HEK293 (cell line): ENCODE measurements at regions not wholly inside any gene's neighbourhood (a gene's known extent, or its start where the extent isn't known, plus 50 kb on each side); places are given as distances from the start of the nearest gene placed in this dataset.

Experiments
- CTCF ChIA-PET: fragments of 350-600 bp; formaldehyde crosslinking; extraction: SDS; loops from one replicate; lab custom pipeline; 2021; ENCODE audit warnings: antibody characterized with exemption; lab: Yijun Ruan, JAX
- POLR2A ChIA-PET: fragments of 300-600 bp; formaldehyde crosslinking; extraction: SDS; loops from one replicate; lab custom pipeline; 2020; ENCODE audit warnings: antibody characterized with exemption, inconsistent platforms; lab: Yijun Ruan, JAX
- H3K27ac ChIP-seq: fragments of 200-500 bp; sonication (Bioruptor generic); 2 replicates; pipeline ENCODE4 v1.5.1; 2014; ENCODE audit warnings: low read depth, low read length, control low read depth, inconsistent platforms; ENCODE audit errors: extremely low read depth
- H3K36me3 ChIP-seq, 2 experiments: fragments of 200-500 bp in 1 of 2; sonication (Bioruptor generic) in 1 of 2; 1 replicate in 1 of 2; 2 replicates in 1 of 2; pipeline ENCODE4 v1.5.1; 2014 to 2017; ENCODE audit warnings: inconsistent platforms in 2 of 2, low read length in 2 of 2; ENCODE audit not compliant: control insufficient read depth in 2 of 2, insufficient read depth in 1 of 2
- H3K4me1 ChIP-seq: fragments of 200-500 bp; sonication (Bioruptor generic); 2 replicates; pipeline ENCODE4 v1.5.1; 2014; ENCODE audit warnings: mild to moderate bottlenecking, low read length, inconsistent platforms; ENCODE audit not compliant: control insufficient read depth, insufficient read depth
- H3K4me3 ChIP-seq: 2 replicates; pipeline ENCODE4 v1.5.1; 2011; ENCODE audit warnings: low read depth, mild to moderate bottlenecking, control low read depth, low read length, moderate library complexity
- H3K9me3 ChIP-seq: fragments of 200-500 bp; sonication (Bioruptor generic); 2 replicates; pipeline ENCODE4 v1.5.1; 2014; ENCODE audit warnings: low read depth, low read length, inconsistent platforms; ENCODE audit not compliant: control insufficient read depth, insufficient read depth
- EGR2 ChIP-seq: fragments of 450-650 bp; formaldehyde crosslinking; IDR thresholded peaks from 2 replicates; pipeline ENCODE4 v1.5.1; 2016; ENCODE audit warnings: low read depth, missing biosample characterization, missing genetic modification characterization
- GLI4 ChIP-seq: fragments of 450-650 bp; formaldehyde crosslinking; IDR thresholded peaks from 2 replicates; pipeline ENCODE4 v1.5.1; 2016; ENCODE audit warnings: missing biosample characterization, missing genetic modification characterization
- GLIS1 ChIP-seq: fragments of 450-650 bp; formaldehyde crosslinking; IDR thresholded peaks from 2 replicates; pipeline ENCODE4 v1.5.1; 2016; ENCODE audit warnings: missing biosample characterization, missing genetic modification characterization
- HOXA7 ChIP-seq: sonication (generic); formaldehyde crosslinking; IDR thresholded peaks from 2 replicates; pipeline ENCODE4 v1.8.1; 2022; ENCODE audit warnings: missing genetic modification reagents, borderline replicate concordance
- HOXC10 ChIP-seq: sonication (generic); formaldehyde crosslinking; IDR thresholded peaks from 2 replicates; pipeline ENCODE4 v1.8.1; 2023; ENCODE audit warnings: mild to moderate bottlenecking, missing genetic modification reagents
- PATZ1 ChIP-seq: fragments of 450-650 bp; formaldehyde crosslinking; IDR thresholded peaks from 2 replicates; pipeline ENCODE4 v1.5.1; 2016; ENCODE audit warnings: missing biosample characterization, missing genetic modification characterization
- PRDM1 ChIP-seq: fragments of 450-650 bp; formaldehyde crosslinking; IDR thresholded peaks from 2 replicates; pipeline ENCODE4; 2016; ENCODE audit warnings: missing biosample characterization, missing genetic modification characterization
- PRDM4 ChIP-seq: fragments of 450-650 bp; formaldehyde crosslinking; IDR thresholded peaks from 2 replicates; pipeline ENCODE4 v1.5.1; 2017; ENCODE audit warnings: missing biosample characterization, missing genetic modification characterization
- SP7 ChIP-seq: fragments of 450-650 bp; formaldehyde crosslinking; IDR thresholded peaks from 2 replicates; pipeline ENCODE4 v1.5.1; 2016; ENCODE audit warnings: missing biosample characterization, missing genetic modification characterization
- TSHZ1 ChIP-seq: fragments of 450-650 bp; formaldehyde crosslinking; IDR thresholded peaks from 2 replicates; pipeline ENCODE4 v1.5.1; 2016; ENCODE audit warnings: missing biosample characterization, missing genetic modification characterization, borderline replicate concordance
- YY1 ChIP-seq: fragments of 450-650 bp; formaldehyde crosslinking; IDR thresholded peaks from 2 replicates; pipeline ENCODE4 v1.5.1; 2018; ENCODE audit warnings: missing biosample characterization, missing genetic modification characterization
- ZBTB21 ChIP-seq: fragments of 450-650 bp; formaldehyde crosslinking; IDR thresholded peaks from 2 replicates; pipeline ENCODE4 v1.5.1; 2017; ENCODE audit warnings: missing biosample characterization, missing genetic modification characterization
- ZBTB26 ChIP-seq: fragments of 450-650 bp; formaldehyde crosslinking; optimal IDR thresholded peaks from 2 replicates; pipeline ENCODE3; 2016; ENCODE audit warnings: missing biosample characterization, mild to moderate bottlenecking, missing genetic modification characterization
- ZNF157 ChIP-seq: fragments of 450-650 bp; formaldehyde crosslinking; IDR thresholded peaks from 2 replicates; pipeline ENCODE4 v1.5.1; 2016; ENCODE audit warnings: missing biosample characterization, missing genetic modification characterization
- ZNF223 ChIP-seq: fragments of 450-650 bp; formaldehyde crosslinking; IDR thresholded peaks from 2 replicates; pipeline ENCODE4 v1.5.1; 2016; ENCODE audit warnings: missing biosample characterization, missing genetic modification characterization
- ZNF23 ChIP-seq: fragments of 450-650 bp; formaldehyde crosslinking; IDR thresholded peaks from 2 replicates; pipeline ENCODE4 v1.5.1; 2016; ENCODE audit warnings: missing biosample characterization, missing genetic modification characterization, borderline replicate concordance
- ZNF266 ChIP-seq: fragments of 450-650 bp; formaldehyde crosslinking; IDR thresholded peaks from 2 replicates; pipeline ENCODE4 v1.5.1; 2016; ENCODE audit warnings: missing biosample characterization, missing genetic modification characterization, low read depth
- ZNF274 ChIP-seq, 2 experiments: fragments of 200-500 bp in 1 of 2; fragments of 450-650 bp in 1 of 2; sonication (Bioruptor generic) in 1 of 2; formaldehyde crosslinking in 1 of 2; IDR thresholded peaks; 2 replicates each; pipeline versions ENCODE4 v1.5.1 to v1.6.1; 2014 to 2016; ENCODE audit warnings: borderline replicate concordance in 1 of 2, inconsistent platforms in 1 of 2, low read length in 1 of 2, missing biosample characterization in 1 of 2, missing genetic modification characterization in 1 of 2
- ZNF324 ChIP-seq: fragments of 450-650 bp; formaldehyde crosslinking; IDR thresholded peaks from 2 replicates; pipeline ENCODE4 v1.5.1; 2016; ENCODE audit warnings: missing biosample characterization, missing genetic modification characterization
- ZNF398 ChIP-seq: fragments of 450-650 bp; formaldehyde crosslinking; IDR thresholded peaks from 2 replicates; pipeline ENCODE4 v1.5.1; 2017; ENCODE audit warnings: missing biosample characterization, missing genetic modification characterization
- ZNF510 ChIP-seq: fragments of 450-650 bp; formaldehyde crosslinking; IDR thresholded peaks from 2 replicates; pipeline ENCODE4 v1.5.1; 2018; ENCODE audit warnings: mild to moderate bottlenecking, missing genetic modification characterization, missing biosample characterization; ENCODE audit not compliant: insufficient replicate concordance
- ZNF549 ChIP-seq: fragments of 450-650 bp; IDR thresholded peaks from 2 replicates; pipeline ENCODE4 v1.5.1; 2018; ENCODE audit warnings: missing biosample characterization, missing genetic modification characterization, mild to moderate bottlenecking, inconsistent platforms, moderate library complexity
- ZNF561 ChIP-seq: fragments of 450-650 bp; IDR thresholded peaks from 2 replicates; pipeline ENCODE4 v1.5.1; 2018; ENCODE audit warnings: missing biosample characterization, missing genetic modification characterization, borderline replicate concordance
- ZNF624 ChIP-seq: fragments of 450-650 bp; formaldehyde crosslinking; IDR thresholded peaks from 2 replicates; pipeline ENCODE4 v1.5.1; 2017; ENCODE audit warnings: missing biosample characterization, missing genetic modification characterization
- ZNF670 ChIP-seq: fragments of 450-650 bp; formaldehyde crosslinking; IDR thresholded peaks from 2 replicates; pipeline ENCODE4 v1.5.1; 2016; ENCODE audit warnings: missing biosample characterization, missing genetic modification characterization, low read depth
- ZNF707 ChIP-seq: fragments of 450-650 bp; formaldehyde crosslinking; IDR thresholded peaks from 2 replicates; pipeline ENCODE4 v1.5.1; 2016; ENCODE audit warnings: missing biosample characterization, missing genetic modification characterization
- ZSCAN23 ChIP-seq: fragments of 450-650 bp; formaldehyde crosslinking; IDR thresholded peaks from 2 replicates; pipeline ENCODE4 v1.5.1; 2016; ENCODE audit warnings: missing biosample characterization, missing genetic modification characterization
- ZXDB ChIP-seq: fragments of 450-650 bp; formaldehyde crosslinking; IDR thresholded peaks from 2 replicates; pipeline ENCODE4 v1.5.1; 2016; ENCODE audit warnings: missing biosample characterization, missing genetic modification characterization

GRCh38 chr9:1284727-1285126, 234.6 kb downstream of the DMRT2 start (continued):
- TF ChIP-seq PRDM4 (tag by site-specific recombination): no peak
- TF ChIP-seq HOXA7: no peak
- TF ChIP-seq ZNF707 (tag by site-specific recombination): no peak
- TF ChIP-seq ZXDB: no peak
- TF ChIP-seq ZNF624 (tag by site-specific recombination): no peak
- no peak for TF ChIP-seq ZNF561 (tag by site-specific recombination)
- TF ChIP-seq ZNF274 (IDR thresholded peaks at IDR 0.05; ENCODE audit: low read length): no peak
- TF ChIP-seq ZNF274 (tag by site-specific recombination; IDR thresholded peaks at IDR 0.05; ENCODE audit: borderline replicate concordance): no peak
- no peak for TF ChIP-seq HOXC10 (CRISPR knock-in tag)
- TF ChIP-seq ZBTB21 (tag by site-specific recombination): no peak
- TF ChIP-seq PRDM1 (tag by site-specific recombination): no peak
- TF ChIP-seq ZNF398 (tag by site-specific recombination): no peak
- no peak for TF ChIP-seq GLIS1 (tag by site-specific recombination)
- TF ChIP-seq GLI4: no peak
- no peak for TF ChIP-seq ZNF223 (tag by site-specific recombination)

- CTCF ChIA-PET: no interaction called here
- no peaks in the 10 kb centered on the region for H3K9me3 ChIP-seq
- POLR2A ChIA-PET: no interaction called here
- no peak overlapping the region for H3K27ac ChIP-seq
- H3K36me3 ChIP-seq: no peaks in the 10 kb centered on the region
- H3K4me3 ChIP-seq: no peak overlapping the region
- H3K4me1 ChIP-seq: no peaks in the 10 kb centered on the region
- TF ChIP-seq ZNF157 (tag by site-specific recombination) (no peak), EGR2 (tag by site-specific recombination) (no peak), TSHZ1 (no peak), YY1 (tag by site-specific recombination) (no peak), SP7 (tag by site-specific recombination) (no peak), ZNF266 (tag by site-specific recombination) (no peak), PATZ1 (tag by site-specific recombination) (no peak), ZNF670 (tag by site-specific recombination) (no peak), ZBTB26 (tag by site-specific recombination) (no peak), ZNF324 (no peak), ZNF510 (tag by site-specific recombination) (no peak), ZSCAN23 (tag by site-specific recombination) (no peak), ZNF549 (tag by site-specific recombination) (no peak), ZNF23 (no peak)
Measured at GRCh38 chr9:1285526-1285925, 235.4 kb downstream of the DMRT2 start.
